H1 (cell line): ENCODE measurements at regions not wholly inside any gene's neighbourhood (a gene's known extent, or its start where the extent isn't known, plus 50 kb on each side); places are given as distances from the start of the nearest gene placed in this dataset.

Experiments used
- ATF2 ChIP-seq: IDR thresholded peaks from 2 replicates; pipeline ENCODE4 v1.6.1; 2012; ENCODE audit warnings: low read length, inconsistent platforms
- CHD7 ChIP-seq: fragments of 300-600 bp; sonication (generic); IDR thresholded peaks from 2 replicates; pipeline ENCODE4 v1.7.1; 2012; ENCODE audit warnings: low read length, moderate library complexity, mild to moderate bottlenecking, inconsistent platforms; ENCODE audit not compliant: insufficient replicate concordance
- CTBP2 ChIP-seq: IDR thresholded peaks from 2 replicates; pipeline ENCODE4 v1.7.0; 2011; ENCODE audit warnings: borderline replicate concordance, mild to moderate bottlenecking, moderate library complexity, mixed read lengths, low read length; ENCODE audit not compliant: insufficient read depth, insufficient read length
- EZH2 ChIP-seq: fragments of 200-600 bp; sonication (generic); IDR thresholded peaks from 2 replicates; pipeline ENCODE4 v1.7.1; 2012; ENCODE audit warnings: low read depth, mild to moderate bottlenecking, moderate library complexity, low read length, inconsistent platforms; ENCODE audit not compliant: severe bottlenecking
- KDM1A ChIP-seq: fragments of 200-600, 300-600 bp; sonication (generic); IDR thresholded peaks from 2 replicates; pipeline ENCODE4 v1.7.1; 2016; ENCODE audit warnings: mild to moderate bottlenecking, low read length, borderline replicate concordance
- RBBP5 ChIP-seq: IDR thresholded peaks from 2 replicates; pipeline ENCODE4 v1.7.1; 2012; ENCODE audit warnings: low read depth, mild to moderate bottlenecking, inconsistent platforms, low read length, moderate library complexity, borderline replicate concordance
- RXRA ChIP-seq: IDR thresholded peaks from 2 replicates; pipeline ENCODE4 v1.6.1; 2011; ENCODE audit warnings: low read depth, mild to moderate bottlenecking, low read length, moderate library complexity; ENCODE audit not compliant: insufficient read depth
- SP4 ChIP-seq: IDR thresholded peaks from 2 replicates; pipeline ENCODE4 v1.6.1; 2012; ENCODE audit warnings: low read length, inconsistent platforms
- TAF1 ChIP-seq: IDR thresholded peaks from 2 replicates; pipeline ENCODE4 v1.6.1; 2011; ENCODE audit warnings: mild to moderate bottlenecking, low read depth, low read length
- TCF12 ChIP-seq: IDR thresholded peaks from 2 replicates; pipeline ENCODE4 v1.6.1; 2011; ENCODE audit warnings: low read depth, mild to moderate bottlenecking, low read length
- YY1 ChIP-seq: IDR thresholded peaks from 2 replicates; pipeline ENCODE4 v1.6.1; 2011; ENCODE audit warnings: low read depth, mild to moderate bottlenecking, low read length

GRCh38 chr6:167673946-167674345 lies 152.8 kb upstream of the AFDN start (continued):
- TF ChIP-seq CHD7 (no peak), EZH2 (no peak), TCF12 (no peak), RBBP5 (no peak), CTBP2 (no peak), SP4 (no peak), RXRA (no peak), TAF1 (no peak), KDM1A (no peak), ATF2 (no peak), YY1 (no peak)
- TF ChIP-seq, all 59 proteins: peak for 0
